Left hindlimb (tissue), 1 donor: ENCODE measurements at regions not wholly inside any gene's neighbourhood (a gene's known extent, or its start where the extent isn't known, plus 50 kb on each side); places are given as distances from the start of the nearest gene placed in this dataset.
"Not testable (repeated sequence)": the region's sequence is repeated elsewhere in the genome, so short reads cannot be mapped to it uniquely, and the experiment has no call there.

ENCODE experiments used
- DNase-seq: peaks from one replicate; pipeline ENCODE4 v3.0.0-alpha.2; 2018

DNA sequence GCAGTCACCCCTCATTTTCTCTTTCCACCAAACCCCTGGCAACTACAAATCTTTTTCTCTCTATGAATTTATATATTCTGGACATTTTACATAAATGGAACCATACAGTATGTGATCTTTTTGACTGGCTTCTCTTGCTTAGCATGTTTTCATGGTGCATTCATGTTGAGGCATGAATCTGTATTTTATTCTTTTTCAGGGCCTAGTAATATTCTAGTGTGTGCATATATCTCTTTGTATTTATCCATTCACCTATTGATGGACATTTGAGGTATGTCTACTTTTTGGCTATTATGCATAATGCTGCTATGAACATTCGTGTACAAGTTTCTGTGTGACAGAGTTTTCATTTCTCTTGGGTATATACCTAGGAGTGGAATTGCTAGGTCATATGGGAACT is 78.2 kb downstream of the HACD1 start:
- no peak for DNase-seq

DNA sequence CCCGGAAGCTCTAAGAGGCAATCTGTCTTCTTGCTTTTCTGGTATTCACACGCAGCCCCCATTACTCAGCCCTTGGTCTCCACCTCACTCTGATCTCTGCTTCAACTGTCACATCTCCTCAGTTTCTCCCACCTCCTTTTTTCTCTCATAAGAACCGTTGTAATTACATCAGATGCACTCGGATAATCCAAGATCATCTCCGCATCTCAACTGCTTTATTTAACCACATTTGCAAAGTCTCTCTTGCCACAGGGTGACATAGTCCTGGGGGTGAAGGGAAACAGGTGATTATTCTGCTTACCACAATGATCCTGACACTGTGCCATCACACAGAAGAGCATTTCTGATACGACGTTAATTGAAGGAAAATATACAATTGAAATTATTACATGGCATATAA is 79.9 kb downstream of the HACD1 start:
- DNase-seq = no peak

DNA sequence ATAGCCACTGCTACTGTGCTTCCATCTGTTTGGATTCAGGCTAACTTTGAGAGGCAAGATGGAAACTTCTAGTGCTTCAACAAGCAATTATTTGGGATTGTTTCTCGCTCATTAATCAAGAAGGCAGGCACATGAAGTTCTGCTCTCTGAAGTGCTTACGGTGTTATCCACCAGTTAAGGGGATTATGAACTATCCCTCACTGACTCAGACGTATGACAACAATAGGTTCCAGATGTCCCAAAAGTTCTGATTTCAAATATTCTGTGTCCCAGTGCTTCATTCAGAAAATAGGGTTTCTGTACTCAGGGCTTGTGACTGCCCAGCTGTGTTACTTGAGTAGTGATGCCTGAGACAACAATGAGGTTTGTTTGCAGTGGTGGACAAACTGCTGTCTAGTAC is 81.0 kb downstream of the HACD1 start:
- no peak for DNase-seq

DNA sequence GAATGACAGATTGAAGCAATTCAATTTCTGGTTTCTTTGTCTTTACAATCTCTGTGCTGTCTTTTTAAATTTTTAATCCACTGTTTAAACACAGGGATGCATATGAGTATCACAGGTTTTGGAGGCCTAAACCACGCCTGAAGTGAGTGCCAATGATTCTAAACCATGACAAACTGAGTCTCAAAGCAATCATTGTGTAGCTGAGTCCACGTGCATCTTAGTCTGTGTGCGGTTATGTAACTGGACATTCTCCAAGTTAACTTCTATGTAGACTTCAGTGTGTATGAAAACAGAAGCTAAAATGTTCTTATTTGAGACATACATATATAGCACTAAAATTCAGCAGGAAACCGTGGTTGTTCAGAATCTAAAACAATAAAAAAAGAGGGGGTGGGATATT is 79.3 kb upstream of the ST8SIA6 start:
- no peak for DNase-seq

DNA sequence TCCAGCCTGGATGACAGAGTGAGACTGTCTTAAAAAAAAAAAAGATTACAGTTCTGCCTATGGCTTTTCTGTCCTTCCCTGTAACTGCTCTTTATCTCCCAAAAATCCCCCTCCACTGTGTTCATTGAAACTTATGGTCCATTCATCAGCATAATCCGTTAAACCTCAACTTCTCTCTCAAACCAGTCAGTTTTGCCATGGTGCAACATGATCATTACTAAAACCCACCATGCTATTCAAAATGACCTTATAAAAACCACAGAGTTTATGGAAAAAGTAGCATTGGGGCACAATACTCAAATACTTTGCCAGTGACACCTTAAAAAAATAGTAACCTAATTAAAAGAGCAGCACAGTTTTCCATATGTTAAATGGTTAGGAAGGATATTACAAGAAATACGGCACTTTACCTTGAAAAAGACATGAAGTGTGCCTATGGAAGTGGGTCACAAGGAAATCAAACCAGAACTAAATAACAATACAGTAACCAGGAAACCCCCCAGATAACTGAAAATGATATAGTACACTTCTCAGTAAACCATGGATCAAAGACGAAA is 74.0 kb upstream of the ST8SIA6 start:
- DNase-seq = no peak

DNA sequence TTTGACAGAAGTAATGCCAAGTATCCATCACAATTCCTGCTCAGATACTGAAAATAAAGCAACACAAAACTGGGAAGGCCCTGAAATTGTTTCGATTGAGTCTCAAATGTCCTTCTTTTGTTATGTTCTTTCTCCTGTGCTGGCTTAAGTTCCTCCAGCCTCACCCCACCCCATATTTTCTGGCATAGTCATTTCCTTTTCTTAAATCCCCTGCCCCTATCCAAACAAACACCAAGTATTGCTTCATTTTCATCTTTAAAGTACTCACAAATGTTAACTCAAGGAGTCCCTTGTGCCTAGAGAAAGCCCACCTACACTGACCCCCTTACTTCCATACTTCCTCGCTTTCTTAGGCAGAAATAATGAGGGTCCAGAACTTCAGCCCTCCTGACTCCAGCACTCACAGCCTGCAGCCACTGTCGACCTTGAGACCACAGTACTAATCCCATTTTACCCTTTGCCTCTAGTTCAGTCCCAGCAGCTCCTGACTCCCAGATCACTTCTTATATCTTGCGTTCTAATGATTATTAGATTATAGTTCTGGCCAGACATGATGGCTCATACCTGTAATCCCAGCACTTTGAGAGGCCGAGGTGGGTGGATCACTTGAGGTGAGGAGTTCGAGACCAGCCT is 73.2 kb upstream of the ST8SIA6 start:
- no peak for DNase-seq

DNA sequence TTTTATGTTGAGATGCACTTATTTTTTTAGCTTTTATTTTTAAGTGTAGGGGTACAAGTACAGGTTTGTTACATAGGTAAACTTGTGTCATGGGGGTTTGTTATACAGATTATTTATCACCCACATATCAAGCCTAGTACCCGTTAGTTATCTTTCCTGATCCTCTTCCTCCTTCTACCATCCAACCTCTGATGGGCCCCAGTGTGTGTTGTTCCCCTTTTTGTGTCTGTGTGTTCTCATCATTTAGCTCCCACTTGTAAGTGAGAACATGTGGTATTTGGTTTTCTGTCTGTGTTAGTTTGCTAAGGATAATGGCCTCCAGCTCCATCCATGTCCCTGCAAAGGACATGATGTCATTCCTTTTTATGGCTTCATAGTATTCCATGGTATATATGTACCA is 72.2 kb upstream of the ST8SIA6 start:
- not testable (repeated sequence) for DNase-seq

DNA sequence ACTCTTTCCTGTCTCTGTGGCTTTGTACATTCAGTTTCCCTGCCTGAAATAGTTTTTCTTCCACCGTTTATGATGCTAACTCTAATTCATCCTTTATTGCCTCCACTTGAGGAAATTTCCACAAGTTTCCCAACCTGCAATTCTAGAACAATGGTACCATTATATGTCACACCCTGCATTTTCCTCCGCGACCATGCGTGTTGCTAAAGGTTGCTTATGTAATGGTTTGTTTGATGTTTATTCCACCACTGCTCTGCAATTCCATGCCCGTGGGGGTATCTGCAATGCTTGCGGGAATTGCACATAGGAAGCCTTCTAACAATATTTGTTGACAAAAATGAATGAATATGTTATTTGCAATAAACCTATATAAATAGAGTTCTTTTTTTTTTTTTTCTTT is 69.5 kb upstream of the ST8SIA6 start:
- DNase-seq = no peak

DNA sequence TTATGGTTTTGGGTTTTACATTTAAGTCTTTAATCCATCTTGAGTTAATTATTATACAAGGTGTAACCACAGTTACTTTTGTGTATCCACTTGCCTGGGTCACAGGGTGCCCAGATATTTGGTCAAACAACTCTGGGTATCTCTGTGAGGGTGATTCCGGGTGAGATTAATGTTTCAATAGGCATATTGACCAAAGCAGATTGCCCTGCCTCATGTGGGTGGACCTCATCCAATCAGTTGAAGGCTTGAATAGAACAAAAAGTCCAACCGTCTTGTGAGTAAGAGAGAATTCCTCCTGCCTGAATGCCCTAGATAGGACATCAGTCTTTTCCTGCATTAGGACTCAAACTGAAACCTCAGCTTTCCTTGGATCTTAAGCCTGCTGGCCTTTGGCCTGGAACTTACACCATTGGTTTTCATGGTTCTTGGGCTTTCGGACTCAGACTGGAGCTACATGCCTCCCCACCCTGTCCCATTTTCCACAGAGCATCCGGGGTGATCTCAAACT is 68.9 kb upstream of the ST8SIA6 start:
- DNase-seq = no peak

DNA sequence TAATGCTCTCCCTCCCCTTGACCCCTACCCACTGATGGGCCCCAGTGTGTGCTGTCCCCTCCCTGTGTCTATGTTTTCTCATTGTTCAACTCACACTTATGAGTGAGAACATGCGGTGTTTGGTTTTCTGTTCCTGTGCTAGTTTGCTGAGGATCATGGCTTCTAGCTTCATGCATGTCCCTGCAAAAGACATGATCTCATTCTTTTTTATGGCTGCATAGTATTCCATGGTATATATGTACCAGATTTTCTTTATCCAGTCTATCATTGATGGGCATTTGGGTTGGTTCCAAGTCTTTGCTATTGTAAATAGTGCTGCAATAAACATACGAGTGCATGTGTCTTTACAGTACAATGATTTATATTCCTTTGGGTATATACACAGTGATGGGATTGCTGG is 67.9 kb upstream of the ST8SIA6 start:
- DNase-seq = not testable (repeated sequence)

DNA sequence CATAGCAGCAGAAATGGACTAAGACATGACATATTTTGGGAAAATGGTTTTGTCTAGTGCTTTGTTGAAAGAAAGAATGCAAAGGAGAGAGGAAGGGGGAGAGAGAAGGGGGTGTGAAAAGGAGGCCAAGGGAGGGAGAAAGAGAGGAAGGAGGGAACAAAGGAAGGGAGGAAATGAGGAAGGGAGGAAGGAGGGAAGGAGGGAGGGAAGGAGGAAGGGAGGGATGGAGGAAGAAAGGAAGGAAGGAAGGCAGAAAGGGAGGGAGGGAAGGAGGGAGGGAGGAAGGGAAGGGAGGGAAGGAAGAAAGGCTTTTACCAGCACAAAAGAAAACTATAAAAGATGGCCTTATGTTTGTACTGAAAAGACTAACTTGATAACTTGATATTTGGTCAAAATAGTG is 65.1 kb upstream of the ST8SIA6 start:
- DNase-seq = no peak

DNA sequence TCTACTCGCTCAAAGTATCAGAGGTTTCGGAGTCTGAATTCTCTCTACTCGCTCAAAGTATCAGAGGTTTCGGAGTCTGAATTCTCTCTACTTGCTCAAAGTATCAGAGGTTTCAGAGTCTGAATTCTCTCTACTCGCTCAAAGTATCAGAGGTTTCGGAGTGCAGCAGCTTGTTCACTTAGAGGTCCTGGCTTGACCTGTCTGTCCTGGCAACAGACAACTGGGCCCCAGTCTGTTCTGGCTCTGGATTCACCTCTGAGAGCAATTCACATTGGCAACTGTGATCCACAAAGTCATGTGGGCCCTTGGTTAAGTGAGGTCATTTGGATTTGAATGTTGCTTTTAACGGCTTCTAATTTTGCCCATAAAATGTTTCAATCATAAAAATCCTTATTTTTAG is 63.9 kb upstream of the ST8SIA6 start:
- DNase-seq = no peak

DNA sequence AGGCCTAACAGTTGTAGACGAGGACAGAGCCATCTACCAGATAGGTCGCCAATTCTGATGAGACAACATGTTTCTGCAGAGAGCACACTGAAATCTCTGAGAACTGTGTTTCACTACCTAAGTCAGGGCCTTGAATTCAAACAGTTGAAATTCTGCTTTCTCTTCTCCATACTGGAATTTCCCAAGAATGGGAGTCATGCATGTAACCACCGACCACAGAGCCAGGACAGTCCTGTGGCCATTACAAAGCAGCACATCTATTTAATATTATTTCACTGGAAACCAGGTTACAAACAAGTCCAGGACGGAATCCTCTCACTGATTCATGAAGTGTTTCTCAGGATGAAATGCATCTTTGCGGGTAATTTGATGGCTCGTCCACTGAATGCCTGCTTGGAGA is 62.0 kb upstream of the ST8SIA6 start:
- DNase-seq = no peak

DNA sequence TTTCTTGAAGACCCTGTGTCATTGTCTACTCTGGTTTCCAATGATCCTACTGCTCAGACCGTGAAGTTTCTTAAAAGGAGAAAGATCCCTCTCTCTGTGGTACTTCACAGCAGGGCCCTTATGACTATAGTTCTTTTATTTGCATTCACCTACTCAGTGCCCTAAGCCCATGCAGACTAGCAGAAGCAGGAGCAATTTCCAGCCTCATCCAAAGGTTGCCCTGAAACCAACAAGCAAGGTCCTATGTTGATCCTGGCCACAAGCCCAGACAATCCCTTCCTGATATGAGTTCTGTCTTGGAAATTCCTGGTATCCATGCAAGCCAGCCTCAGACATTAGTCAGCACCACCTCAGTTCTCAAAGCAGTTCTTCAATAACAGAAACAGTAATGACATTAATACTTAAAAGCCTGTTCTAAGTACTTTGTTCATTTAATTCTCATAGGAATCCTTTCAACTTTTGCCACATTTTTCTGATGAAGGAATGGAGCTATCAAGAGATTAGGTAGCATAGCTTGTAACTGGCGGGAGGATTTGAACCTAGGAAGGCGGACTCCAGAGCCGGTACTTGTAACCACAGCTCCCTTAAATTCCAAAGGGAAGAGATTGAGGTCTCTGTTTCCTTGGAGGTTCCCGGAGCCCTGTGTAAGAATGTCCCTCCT is 58.1 kb upstream of the ST8SIA6 start:
- peak; percentile 38 for DNase-seq

DNA sequence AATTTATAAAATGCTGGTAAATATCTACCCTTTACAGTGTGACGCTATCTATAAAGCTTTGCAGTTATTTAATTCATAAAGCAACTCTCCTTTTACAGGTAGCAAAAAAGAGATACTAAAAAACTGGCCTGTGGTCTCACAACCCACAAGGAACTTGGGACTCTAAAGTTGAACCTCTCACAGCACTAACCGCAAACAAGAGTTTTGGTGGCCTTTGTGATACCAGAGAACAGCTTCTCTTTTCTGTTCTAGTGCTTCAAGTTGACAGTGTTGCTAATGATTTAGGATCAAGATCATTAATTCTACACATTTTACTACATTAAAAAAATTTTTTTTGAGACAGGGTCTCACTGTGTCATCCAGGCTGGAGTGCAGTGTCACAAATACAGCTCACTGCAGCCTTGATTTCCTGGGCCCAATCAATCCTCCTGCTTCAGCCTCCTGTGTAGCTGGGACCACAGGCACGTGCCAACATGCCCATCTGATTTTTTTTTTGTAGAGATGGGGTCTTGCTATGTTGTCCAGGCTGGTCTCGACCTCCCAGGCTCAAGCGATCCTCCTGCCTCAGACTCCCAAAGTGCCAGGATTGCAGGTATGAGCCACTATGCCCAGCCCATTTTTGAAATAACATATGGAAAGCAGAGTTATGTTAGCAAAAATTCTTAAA is 56.0 kb upstream of the ST8SIA6 start:
- DNase-seq = no peak

DNA sequence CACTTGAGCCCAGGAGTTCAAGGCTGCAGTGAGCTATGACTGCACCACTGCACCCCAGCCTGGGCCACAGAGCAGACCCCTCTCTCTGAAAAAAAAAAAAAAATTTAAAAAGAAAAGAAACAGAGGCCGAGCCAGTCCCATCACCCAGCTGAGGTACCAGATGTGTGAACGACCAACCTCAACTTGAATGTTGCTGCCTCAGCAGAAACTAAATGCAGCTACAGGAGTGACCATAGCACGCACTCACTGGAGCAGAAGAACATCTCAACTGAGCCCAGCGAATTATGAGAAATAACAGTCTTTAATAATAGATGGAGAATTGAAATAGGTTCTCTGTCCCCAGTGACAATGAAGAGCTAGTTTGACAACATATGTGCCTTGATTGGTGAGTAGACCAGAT is 53.1 kb upstream of the ST8SIA6 start:
- no peak for DNase-seq

DNA sequence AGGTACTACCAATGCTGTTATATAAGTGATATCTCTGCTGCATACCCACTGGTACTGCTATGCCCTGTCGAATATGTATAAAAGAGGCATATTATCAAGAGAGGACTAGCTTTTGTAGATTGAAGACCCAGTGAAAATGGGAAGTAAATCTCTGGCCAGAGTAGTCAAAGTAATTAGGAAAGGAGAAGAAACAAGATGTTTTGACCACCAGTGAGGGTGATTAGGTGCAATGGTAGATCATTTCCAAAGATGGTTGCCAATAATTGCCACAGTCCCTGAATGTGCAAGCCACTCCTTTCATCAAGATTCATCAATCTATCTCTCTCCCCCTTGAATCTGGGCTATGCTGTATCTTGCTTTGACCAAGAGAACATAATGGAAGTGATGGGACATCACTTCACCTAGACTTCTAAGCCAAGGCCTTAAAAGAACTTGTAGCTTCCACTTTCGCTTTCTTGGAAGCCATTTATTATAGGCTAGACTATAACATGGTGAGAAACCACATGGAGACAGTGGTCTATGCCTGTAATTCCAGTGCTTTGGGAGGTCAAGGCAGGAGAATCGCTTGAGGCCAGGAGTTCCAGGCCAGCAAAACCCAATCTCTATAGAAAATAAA is 52.6 kb upstream of the ST8SIA6 start:
- DNase-seq = no peak

DNA sequence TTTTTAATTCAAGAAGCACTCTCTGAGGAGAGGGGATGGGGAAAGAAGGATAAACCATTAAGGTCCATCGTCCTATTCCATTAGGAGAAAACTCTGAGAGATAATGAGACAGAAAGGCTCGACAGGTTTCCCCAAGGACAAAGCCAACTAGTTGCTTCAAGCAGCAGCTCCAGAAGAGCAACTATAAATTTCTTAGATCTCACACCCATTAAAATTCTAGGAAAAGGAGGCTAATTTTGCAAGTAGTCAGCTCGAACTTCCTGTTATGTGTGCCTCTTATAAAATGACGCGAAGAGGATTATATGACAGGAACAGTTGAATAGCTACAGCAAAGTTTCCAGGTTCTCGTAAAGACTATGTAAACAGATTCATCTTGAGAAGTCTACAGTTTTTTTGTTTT is 52.0 kb upstream of the ST8SIA6 start:
- no peak for DNase-seq

DNA sequence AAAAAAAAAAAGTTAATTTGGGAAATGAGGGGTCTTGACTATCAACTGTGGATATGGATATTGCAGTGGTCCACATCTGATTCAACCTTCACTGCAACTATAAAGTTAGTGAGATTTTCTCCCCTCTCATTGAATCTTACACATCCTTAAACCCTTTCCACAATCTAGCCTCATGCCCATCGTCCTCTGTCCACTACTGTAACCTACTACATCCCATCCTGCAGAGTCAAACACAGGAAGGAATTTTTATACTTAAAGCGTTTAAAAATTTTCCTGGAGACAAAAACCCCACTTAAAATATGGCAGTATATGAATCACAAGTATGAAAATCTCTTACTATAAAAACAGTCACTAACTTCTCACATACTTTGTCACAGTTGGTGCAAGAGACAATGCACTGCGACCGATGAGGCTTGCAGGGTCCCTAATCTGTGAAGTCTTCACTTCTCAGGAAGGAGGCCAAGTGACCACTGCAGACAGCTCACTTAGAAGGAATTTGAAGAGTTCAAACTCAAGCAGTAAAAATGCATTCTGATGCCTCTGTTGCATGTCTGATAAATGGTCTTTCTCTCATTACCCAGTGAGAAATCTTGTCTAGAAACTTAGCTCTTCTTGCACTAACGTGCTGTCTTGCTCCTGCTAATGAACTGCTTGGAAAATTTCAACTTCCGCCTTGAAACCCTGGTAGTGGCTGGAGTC is 50.3 kb upstream of the ST8SIA6 start:
- no peak for DNase-seq
